Ammon's horn (tissue), 1 donor: ENCODE measurements at regions not wholly inside any gene's neighbourhood (a gene's known extent, or its start where the extent isn't known, plus 50 kb on each side); places are given as distances from the start of the nearest gene placed in this dataset.
"Not testable (repeated sequence)": the region's sequence is repeated elsewhere in the genome, so short reads cannot be mapped to it uniquely, and the experiment has no call there.

Source experiments
- DNase-seq: peaks from one replicate; pipeline ENCODE4 v3.0.0-alpha.2; 2016; ENCODE audit warnings: low spot score

- DNase-seq: no peak
Observed at GRCh38 chr11:97751952-97752351, 1268.8 kb upstream of the CNTN5 start.

DNA sequence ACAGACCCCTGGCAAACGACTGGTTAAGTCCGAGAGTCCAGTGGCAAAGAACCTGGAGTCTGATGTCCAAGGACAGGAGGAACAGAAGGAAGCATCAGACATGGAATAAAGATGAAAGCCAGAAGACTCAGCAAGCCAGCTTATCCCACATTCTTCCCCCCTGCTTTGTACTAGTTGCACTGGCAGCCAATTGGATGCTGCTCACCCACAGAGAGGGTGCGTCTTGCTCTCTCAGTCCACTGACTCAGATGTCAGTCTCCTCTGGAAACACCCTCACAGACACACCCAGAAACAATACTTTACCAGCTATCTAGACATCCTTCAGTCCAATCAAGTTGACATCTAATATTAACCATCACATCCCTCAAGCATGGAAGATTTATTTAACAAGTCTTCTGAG lies 1265.8 kb upstream of the CNTN5 start:
- DNase-seq: no peak

DNA sequence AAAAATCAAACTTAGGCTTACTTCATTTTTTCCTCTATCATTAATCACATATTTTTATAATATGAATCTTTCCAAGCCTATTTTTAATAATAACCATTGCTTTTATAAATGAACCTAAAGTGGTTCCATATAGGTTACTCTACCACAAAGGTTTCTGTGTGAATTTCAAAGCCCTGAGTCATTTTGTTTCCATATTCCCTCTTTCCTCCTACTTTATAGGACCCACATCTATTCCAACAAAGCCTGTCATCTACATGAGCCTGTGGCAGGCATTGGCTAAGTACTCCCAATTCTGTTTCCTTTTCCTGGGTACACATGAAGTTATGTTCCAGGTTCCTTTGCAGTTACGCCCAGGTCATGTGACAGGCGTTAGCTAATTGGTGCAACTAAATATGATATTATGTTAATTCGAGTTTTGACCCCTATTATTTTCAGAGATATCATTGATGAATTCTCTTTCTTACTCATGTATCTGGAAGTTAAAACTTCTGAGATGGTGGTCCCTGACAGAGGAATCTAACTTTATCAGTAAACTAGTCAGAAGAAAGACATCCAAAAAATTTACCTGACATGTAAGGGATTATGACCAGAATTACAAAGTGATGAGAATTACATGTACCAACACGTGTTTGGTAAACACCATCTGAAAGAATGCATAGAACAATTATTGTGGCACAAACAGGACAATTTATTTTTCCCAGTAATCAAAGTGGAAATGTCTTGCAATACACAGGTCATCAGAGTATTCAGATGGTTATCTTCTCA lies 1264.0 kb upstream of the CNTN5 start:
- no peak for DNase-seq

GRCh38 chr11:97761175-97761574 lies 1259.6 kb upstream of the CNTN5 start:
- no peak for DNase-seq

GRCh38 chr11:97764193-97764592 lies 1256.6 kb upstream of the CNTN5 start:
- no peak for DNase-seq

DNA sequence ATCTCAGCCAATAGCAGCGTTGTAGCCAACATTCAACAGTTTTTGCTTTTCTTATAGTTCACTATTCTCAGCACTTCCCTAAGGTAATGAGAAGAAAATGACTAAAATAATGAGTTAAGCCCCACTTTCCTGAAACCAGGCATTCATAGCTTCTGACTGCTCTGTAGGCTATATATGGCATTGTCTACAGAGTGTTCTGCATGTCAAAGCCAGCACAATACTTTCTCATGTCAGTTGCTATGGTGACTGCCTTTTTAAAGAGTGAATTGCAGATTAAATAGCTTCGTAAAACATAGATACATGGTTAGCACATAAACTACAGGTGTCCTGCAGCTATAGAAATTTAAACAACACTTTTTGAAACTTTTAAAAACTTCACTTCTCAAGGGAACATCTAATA lies 1256.1 kb upstream of the CNTN5 start:
- no peak for DNase-seq

- DNase-seq: no peak
Observed at GRCh38 chr11:97770570-97770969, 1250.2 kb upstream of the CNTN5 start.

DNA sequence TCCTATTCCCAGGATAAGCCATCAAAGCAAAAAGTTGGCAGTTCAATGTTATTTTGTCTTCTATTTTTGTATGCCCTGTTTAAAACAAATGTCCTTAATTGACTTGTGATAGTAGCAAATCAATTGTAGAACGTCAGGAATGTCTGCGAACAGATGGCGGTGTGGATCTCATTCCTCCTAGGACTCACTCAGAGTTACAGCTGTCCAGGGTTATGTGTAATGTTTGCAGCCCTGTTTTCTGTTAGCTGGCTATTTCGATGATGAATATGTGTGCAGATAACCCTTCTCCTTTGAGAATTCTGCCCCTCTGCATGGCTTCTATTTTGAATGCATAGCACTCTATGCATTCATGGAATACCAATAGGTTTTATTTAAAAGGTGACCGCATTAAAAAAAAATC lies 1248.0 kb upstream of the CNTN5 start:
- no peak for DNase-seq

DNA sequence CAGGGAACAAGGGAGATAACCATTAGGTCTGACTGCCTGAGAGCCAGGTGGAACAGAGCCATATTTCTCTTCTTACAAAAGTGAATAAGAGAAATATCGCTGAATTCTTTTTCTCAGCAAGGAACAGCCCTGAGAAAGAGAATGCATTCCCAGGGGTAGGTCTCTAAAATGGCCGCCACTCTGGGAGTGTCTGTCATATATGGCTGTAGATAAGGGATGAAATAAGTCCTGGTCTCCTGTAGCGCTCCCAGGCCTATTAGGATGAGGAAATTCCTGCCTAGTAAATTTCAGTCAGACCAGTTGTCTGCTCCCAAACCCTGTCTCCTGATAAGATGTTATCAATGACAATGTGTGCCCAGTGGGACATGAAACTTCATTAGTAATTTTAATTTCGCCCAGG lies 1236.4 kb upstream of the CNTN5 start:
- DNase-seq: not testable (repeated sequence)

DNA sequence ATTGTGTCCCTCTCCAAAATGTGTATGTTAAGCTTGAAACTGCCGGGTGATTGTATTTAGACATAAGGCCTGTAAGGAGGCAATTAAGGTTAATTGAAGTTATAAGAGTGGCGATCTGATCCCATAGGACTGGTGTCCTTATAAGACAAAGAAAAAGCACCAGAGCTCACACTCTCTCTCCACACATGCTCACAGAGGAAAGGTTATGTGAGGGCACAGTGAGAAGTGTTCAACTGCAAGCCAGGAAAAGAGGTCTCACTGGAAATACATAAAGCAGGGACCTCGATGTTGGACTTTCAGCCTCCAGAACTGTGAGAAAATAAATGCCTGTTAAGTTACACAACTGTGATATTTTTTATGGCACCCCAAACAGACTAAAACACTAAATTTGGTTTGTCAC lies 1233.8 kb upstream of the CNTN5 start:
- DNase-seq: no peak

- DNase-seq: no peak
Observed at GRCh38 chr11:97794876-97795275, 1225.9 kb upstream of the CNTN5 start.

GRCh38 chr11:97800891-97801290 lies 1219.9 kb upstream of the CNTN5 start:
- DNase-seq: no peak

DNA sequence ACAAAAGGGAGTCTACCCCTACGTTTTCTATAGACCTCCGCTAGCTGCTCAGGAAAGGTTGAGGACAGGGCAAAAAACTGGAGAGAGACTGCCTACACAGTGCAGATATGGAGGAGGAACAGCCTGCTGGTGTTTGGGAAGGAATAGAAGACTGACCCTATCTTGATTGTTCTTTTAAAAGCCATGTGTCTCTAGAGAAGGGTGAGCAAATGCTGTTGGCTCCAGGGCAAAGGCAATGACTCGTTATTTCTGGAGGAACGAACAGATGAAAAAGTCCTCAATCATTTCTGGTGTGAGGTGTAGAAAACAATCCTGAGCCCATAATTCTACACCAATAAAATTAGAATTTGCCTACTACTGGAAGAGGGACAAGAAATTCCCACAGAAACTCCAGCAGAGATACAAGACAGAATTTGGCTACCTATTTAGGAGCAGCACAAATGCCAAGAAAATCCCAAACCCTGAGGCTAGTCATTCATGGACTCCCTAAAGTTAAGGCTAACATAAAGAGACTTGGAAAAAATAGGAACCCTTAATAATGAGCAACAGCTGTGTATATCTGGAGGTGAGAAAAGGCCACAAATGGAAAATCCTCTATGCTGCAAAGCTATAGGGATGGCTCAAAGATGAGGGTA lies 1206.3 kb upstream of the CNTN5 start:
- no peak for DNase-seq

DNA sequence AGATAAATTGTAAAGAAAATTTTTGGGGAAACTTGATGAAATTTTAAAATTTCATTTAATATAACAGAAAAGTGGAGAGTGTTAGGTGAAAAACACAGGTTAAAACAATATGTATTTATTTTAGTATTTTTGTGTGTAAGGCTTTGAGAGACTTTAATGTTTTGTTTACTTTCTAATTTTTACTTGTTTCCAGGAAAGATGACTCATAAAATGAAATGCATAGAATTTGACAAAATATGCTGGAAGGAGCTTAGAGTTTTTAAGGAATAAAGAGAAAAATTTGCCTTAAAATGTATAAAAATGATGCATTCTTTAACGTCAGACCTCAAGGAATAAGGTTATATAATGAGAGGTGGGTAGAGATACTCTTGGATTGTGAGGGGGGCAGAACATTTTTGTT lies 1205.1 kb upstream of the CNTN5 start:
- no peak for DNase-seq

- DNase-seq: no peak
Observed at GRCh38 chr11:97832451-97832850, 1188.3 kb upstream of the CNTN5 start.

DNA sequence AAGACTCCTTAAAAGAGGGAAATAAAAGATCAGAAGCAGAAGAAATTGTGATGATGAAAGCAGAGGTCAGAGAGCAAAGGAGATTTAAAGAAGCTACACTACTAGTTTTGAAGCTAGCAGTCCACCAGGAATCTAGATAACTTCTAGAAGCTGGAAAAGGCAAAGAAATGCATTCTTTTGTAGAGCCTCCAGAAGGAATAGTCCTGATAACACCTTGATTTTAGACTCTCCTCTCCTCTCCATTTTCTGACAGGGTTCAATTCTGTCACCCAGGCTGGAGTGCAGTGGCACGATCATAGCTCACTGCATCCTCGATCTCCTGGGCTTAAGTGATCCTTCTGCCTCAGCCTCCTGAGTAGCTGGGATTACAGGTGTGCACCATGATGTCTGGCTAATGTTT lies 1187.3 kb upstream of the CNTN5 start:
- DNase-seq: no peak

DNA sequence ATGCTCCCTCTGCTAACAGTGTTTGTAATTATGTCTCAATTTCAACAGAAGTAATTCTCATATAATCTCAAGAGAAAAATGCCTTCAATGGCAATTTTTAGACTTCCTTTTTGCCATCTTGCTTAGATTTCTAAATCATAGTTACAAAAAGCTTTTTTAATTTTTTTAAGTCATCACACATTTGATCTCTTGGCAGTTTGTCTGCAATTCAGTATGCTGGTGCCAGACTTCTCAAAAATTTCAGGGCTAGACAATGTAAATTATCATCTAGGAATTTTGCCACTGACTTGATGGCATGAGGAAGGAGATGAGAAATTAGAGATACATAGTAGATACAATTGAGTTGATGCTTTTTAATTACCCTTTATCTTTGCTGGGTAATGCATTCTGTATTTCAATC lies 1176.7 kb upstream of the CNTN5 start:
- DNase-seq: no peak

DNA sequence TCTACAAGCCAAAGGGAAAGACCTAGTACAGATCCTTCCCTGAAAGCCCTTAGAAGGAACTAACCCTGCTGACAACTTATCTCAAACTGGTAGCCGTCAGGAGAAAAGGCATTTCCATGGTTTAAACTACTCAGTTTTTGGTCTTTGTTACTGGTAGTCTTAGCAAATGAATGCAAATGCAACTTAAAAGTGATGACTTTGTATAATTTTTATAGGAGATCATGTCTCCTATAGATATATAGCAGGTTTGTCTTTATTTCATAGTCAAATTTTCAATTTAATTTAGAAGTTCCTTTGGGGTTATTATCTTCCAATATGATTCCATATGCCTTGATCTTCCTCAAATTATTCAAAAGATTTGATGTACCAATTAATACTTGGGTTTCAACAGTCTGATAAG lies 1173.0 kb upstream of the CNTN5 start:
- no peak for DNase-seq

DNA sequence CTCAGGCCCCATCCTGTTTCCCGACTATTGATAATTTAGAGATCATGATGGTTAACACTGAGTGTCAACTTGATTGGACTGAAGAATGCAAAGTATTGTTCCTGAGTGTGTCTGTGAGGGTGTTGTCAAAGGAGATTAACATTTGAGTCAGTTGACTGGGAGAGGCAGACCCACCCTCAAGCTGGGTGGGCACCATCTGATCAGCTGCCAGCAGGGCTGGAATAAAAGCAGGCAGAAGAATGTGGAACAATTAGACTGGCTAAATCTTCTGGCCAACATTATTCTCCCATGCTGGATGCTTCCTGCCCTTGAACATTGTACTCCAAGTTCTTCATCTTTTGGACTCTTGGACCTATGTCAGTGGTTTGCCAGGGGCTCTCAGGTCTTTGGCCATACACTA lies 1170.0 kb upstream of the CNTN5 start:
- DNase-seq: no peak

DNA sequence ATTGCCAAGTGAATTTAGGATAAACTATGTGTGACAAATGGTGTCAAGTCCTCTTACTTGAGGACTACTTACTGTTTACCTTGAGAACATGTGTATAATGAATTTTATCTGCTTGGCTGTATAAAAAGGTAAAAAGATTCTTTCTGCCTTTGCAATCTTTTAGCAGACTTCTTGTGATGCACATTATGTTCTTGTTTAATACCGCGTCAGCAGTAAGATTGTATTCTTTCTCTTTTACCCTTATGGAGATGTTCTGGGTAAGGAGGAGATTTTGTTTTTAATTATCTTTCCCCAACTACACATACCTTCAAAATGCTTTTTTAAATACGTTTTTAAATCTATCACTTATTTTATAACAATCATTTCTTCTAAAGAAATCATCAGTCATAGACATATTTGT lies 1166.4 kb upstream of the CNTN5 start:
- no peak for DNase-seq

- DNase-seq: no peak
Observed at GRCh38 chr11:97854877-97855276, 1165.9 kb upstream of the CNTN5 start.

- no peak for DNase-seq
Observed at GRCh38 chr11:97856666-97857065, 1164.1 kb upstream of the CNTN5 start.

DNA sequence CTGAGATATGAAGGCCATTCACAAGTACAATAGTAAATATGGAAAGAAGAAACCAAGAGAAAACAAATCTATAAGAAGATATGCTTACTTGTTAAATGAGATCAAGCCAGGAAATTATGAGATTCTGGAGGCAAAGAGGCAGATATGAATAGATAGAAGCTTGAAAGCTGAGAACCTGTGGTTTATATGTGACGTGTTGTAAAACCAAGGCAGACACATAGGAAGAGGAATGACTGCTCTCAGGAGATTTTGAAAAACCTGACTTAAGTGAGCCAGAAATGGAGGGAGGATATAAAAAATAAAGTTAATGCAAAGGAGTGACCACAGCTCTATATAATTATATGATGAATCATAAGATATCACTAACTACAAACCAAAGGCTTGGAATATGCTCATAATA lies 1160.5 kb upstream of the CNTN5 start:
- DNase-seq: no peak

DNA sequence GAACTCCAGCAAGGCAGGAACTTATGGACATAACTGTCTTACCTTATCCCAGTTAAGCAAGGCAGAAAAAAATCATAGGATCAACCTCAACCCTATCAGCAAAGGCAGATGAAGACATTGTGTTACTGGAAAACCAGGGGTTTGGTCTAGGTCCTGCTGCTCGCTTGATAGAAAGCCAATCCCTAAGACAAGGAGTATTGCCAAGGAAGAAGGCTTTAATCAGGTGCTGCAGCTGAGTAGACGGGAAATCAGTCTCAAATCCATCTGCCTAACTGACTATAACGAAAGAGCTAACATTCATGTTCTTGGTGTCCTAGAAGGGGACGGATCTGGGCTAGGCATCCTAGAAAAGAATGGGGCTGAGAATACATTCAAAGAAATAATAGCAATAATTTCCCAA lies 1158.7 kb upstream of the CNTN5 start:
- DNase-seq: no peak
